Right lobe of liver (tissue), 6 donors: ENCODE measurements at regions not wholly inside any gene's neighbourhood (a gene's known extent, or its start where the extent isn't known, plus 50 kb on each side); places are given as distances from the start of the nearest gene placed in this dataset.

Experiments used
- ATAC-seq, 4 donors: fragments of 200-7000 bp; cut with Tn5 transposase; one replicate each; pipeline ENCODE4 v1.9.1; 2020; ENCODE audit warnings: mild to moderate bottlenecking in 4 of 4, moderate library complexity in 4 of 4
- DNase-seq, 3 donors: peaks; one replicate each; pipeline ENCODE4 v3.0.0-alpha.2; 2020
- H3K27ac ChIP-seq, 3 donors: fragments of 200-600 bp; one replicate each; pipeline ENCODE4 v1.8.0; 2022
- H3K27me3 ChIP-seq, 2 donors: fragments of 200-600 bp; one replicate each; pipeline ENCODE4 v1.8.0; 2022
- H3K36me3 ChIP-seq, 4 donors: fragments of 200-600 bp; sonication (generic) in 1 of 4; one replicate each; pipeline versions ENCODE4 v1.5.1 to v1.8.0; 2017 to 2022; ENCODE audit warnings: control low read depth in 1 of 4
- H3K4me1 ChIP-seq, 4 donors: fragments of 200-600 bp; sonication (generic) in 1 of 4; one replicate each; pipeline versions ENCODE4 v1.5.1 to v1.8.0; 2017 to 2022; ENCODE audit warnings: control low read depth in 1 of 4
- H3K4me3 ChIP-seq, 3 donors: fragments of 200-600 bp; one replicate each; pipeline ENCODE4 v1.8.0; 2022
- H3K9me3 ChIP-seq, 4 donors: fragments of 200-600 bp; sonication (generic) in 1 of 4; one replicate each; pipeline versions ENCODE4 v1.5.1 to v1.8.0; 2017 to 2022; ENCODE audit warnings: control low read depth in 1 of 4
- POLR2A ChIP-seq: fragments of 450-650 bp; IDR thresholded peaks from one replicate; pipeline ENCODE4 v1.6.1; 2017; ENCODE audit warnings: antibody characterized with exemption, mild to moderate bottlenecking
- WGBS: methylation state at CpG from one replicate; pipeline ENCODE4 v1.1.6; 2018; ENCODE audit warnings: low coverage, low lambda C conversion rate; ENCODE audit not compliant: insufficient coverage; ENCODE audit errors: missing lambda C conversion rate; 5-methylcytosine and 5-hydroxymethylcytosine counted together
- intact Hi-C, 2 donors: fragments of 100-400 bp; cut with DNase I; formaldehyde crosslinking; loops; one replicate each; pipeline versions ENCODE4 v1.11.2 to v1.14.1; 2022
- TF ChIP-seq, protein P1 (sequence below), 4 donors: fragments of 200-600 bp in 3 of 4; fragments of 450-650 bp in 1 of 4; IDR thresholded peaks; one replicate each; pipeline versions ENCODE4 v1.5.1 to v1.8.0; 2016 to 2022; ENCODE audit warnings: antibody characterized with exemption in 4 of 4, mild to moderate bottlenecking in 2 of 4
- donor health status: DM: no; HTN: yes; CAD: no.
- donor health status: DM: no; HTN: no; CAD: no.
- donor health status: DM: no; HTN: no; CAD: no.
- donor health status: DM: no; HTN: yes; CAD: no.
- donor health status: DM: no; HTN: yes; CAD: no.

DNA sequence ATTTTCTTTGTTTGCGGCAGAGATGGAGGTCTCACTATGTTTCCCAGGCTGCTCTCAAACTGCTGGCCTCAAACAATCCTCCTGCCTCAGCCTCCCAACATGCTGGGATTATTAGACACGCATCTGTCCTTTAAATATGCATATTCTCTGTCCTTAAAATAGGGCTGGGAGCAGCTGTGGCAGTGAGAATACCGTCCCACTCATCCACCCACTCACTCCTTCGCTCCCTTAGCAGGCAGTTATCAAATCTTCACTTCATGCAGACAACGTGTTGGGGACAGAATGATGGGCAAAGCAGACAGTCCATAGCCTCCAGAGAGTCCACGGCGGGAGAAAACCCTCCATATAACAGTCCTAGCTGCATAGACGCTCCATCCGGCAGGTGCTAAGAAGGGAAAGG, 179.4 kb downstream of the ZBTB18 start:
- Histone ChIP-seq H3K27ac (no peak overlapping the region), H3K4me3 (no peak overlapping the region), H3K4me1 (no peaks in the 10 kb centered on the region), H3K36me3 (no peaks in the 10 kb centered on the region), H3K9me3 (no peaks in the 10 kb centered on the region), H3K27me3 (no peaks in the 10 kb centered on the region)
- DNase-seq (no peak), ATAC-seq (no peak)
- intact Hi-C loops, result no loop called here
- 89% methylated on average over 5 of the region's 9 CpGs for WGBS
- TF ChIP-seq POLR2A, result no peak
- TF ChIP-seq, protein P1, sequence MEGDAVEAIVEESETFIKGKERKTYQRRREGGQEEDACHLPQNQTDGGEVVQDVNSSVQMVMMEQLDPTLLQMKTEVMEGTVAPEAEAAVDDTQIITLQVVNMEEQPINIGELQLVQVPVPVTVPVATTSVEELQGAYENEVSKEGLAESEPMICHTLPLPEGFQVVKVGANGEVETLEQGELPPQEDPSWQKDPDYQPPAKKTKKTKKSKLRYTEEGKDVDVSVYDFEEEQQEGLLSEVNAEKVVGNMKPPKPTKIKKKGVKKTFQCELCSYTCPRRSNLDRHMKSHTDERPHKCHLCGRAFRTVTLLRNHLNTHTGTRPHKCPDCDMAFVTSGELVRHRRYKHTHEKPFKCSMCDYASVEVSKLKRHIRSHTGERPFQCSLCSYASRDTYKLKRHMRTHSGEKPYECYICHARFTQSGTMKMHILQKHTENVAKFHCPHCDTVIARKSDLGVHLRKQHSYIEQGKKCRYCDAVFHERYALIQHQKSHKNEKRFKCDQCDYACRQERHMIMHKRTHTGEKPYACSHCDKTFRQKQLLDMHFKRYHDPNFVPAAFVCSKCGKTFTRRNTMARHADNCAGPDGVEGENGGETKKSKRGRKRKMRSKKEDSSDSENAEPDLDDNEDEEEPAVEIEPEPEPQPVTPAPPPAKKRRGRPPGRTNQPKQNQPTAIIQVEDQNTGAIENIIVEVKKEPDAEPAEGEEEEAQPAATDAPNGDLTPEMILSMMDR (IDR thresholded peaks at IDR 0.05), result no peak

DNA sequence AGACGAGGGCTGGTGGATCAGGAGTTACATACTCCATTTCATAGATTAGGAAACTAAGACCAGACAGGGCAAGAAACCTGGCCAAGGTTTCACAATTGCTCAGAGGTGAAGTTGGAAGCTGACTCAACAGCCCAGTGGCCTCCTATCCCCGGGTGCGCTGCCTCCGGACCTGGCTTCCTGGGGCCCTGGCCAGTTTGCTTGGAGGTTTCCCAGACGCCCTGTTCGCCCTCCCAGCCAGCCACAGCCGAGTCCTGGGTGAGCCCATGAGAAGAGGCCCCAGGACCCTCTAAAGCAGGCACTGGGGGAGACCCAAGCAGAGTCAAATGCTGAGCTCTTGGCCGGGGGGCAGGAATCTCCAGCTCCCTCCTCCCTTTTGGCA, 180.1 kb downstream of the ZBTB18 start:
- Histone ChIP-seq H3K27ac (no peak overlapping the region), H3K36me3 (no peaks in the 10 kb centered on the region), H3K27me3 (no peaks in the 10 kb centered on the region), H3K9me3 (no peaks in the 10 kb centered on the region), H3K4me3 (no peak overlapping the region), H3K4me1 (no peaks in the 10 kb centered on the region)
- TF ChIP-seq, protein P1 (IDR thresholded peaks at IDR 0.05), result no peak
- TF ChIP-seq POLR2A, result no peak
- ATAC-seq, result peak; percentile 48 to 80 (median 64)
- WGBS, result 70% methylated on average over 2 of the region's 8 CpGs
- peak in 1 of 3 donors; percentile 53 for DNase-seq
- intact Hi-C loops, result no loop called here

DNA sequence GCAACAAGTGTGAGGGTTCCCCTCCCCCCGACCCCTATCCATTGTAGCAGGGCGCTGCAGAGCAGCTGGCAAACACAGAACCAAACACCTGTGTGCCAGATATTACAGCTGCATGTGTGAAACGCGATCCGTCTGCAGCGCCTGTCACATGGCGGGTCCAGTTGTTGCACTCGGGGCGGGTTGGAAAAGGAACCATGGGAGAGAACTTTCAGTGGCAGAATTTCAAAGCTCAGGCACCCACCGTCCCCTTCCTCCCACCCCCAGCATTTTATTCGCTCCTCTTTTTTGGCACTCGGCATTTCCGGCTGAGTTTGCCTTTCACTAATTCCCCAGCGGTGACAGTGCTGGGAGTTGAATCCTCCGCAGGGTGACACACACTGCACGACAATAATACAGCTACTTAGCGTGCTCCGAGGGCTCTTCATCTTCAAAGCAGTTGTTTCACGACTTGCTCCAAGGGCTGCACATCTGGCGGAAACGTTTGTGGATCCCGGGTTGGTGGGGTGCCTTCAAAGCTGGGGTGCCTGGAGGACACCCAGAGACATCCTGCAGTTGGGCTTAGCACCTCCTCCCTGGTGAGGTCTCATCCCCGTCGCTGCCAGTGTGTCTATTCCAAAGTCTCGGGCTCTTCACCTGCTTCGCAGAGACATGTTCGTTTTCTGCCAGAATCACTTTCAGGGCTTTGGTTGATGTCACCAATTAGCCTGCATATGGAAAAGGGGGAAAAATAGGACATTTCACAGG, 180.7 kb downstream of the ZBTB18 start:
- H3K27ac ChIP-seq, result no peak overlapping the region
- no peaks in the 10 kb centered on the region for H3K36me3 ChIP-seq
- ATAC-seq (peak; percentile 56 to 82 (median 66)), DNase-seq (peak in 1 of 3 donors; percentile 31)
- no peaks in the 10 kb centered on the region for H3K9me3 ChIP-seq
- intact Hi-C loops, result no loop called here
- H3K4me1 ChIP-seq, result no peaks in the 10 kb centered on the region
- H3K4me3 ChIP-seq, result no peak overlapping the region
- no peaks in the 10 kb centered on the region for H3K27me3 ChIP-seq
- 55% methylated on average over 16 of the region's 27 CpGs for WGBS
- TF ChIP-seq, protein P1 (IDR thresholded peaks at IDR 0.05), result no peak
- TF ChIP-seq POLR2A, result no peak

DNA sequence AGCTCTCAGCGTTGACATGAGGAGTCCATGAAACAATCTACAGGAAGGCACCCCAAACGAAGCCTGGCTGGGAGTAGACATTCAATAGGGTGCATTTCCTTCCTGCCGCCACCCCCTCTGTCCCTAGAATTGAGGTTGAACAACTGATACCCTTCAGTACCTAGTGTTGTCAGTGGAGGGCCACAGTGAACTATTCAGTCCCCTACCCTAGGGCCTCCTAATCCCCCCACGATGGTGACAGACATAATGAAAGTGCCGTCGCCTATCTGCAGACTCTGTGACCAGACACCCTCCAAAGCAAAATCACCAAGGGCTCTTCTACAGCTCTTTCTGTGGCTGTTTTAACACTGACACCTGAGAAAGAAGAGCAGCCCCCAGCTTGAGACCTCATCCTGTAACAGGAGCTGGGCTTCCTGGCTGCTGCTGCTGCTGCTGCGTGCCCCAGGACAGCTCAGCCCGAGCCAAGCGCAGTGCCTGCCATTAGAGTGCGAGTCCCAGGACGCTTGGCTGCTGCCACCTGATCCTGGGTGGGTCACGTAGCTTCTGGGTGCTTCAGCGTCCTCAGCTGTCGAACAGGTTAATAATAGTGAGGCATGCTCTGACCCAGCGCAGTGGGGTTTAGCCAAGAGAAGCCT, 183.0 kb downstream of the ZBTB18 start:
- Histone ChIP-seq H3K27ac (no peak overlapping the region), H3K9me3 (no peaks in the 10 kb centered on the region), H3K36me3 (no peaks in the 10 kb centered on the region), H3K4me1 (no peaks in the 10 kb centered on the region), H3K27me3 (no peaks in the 10 kb centered on the region), H3K4me3 (no peak overlapping the region)
- intact Hi-C loops, result no loop called here
- DNase-seq, result no peak
- TF ChIP-seq POLR2A, result no peak
- TF ChIP-seq, protein P1 (IDR thresholded peaks at IDR 0.05), result no peak
- 73% methylated on average over 7 of the region's 15 CpGs for WGBS
- ATAC-seq, result no peak
